DMS153 treated with DMSO at 0.1 percent for 48 hours (cell line): ENCODE measurements at regions not wholly inside any gene's neighbourhood (a gene's known extent, or its start where the extent isn't known, plus 50 kb on each side); places are given as distances from the start of the nearest gene placed in this dataset.
"Not testable (repeated sequence)": the region's sequence is repeated elsewhere in the genome, so short reads cannot be mapped to it uniquely, and the experiment has no call there.

Experiments used
- DNase-seq: peaks from one replicate; lab custom pipeline; 2025; ENCODE audit not compliant: unreplicated experiment; lab: John Stamatoyannopoulos, UW

- DNase-seq, result no peak
Observed at GRCh38 chr1:103469801-103470200, 55.7 kb upstream of the RNPC3 start.

DNA sequence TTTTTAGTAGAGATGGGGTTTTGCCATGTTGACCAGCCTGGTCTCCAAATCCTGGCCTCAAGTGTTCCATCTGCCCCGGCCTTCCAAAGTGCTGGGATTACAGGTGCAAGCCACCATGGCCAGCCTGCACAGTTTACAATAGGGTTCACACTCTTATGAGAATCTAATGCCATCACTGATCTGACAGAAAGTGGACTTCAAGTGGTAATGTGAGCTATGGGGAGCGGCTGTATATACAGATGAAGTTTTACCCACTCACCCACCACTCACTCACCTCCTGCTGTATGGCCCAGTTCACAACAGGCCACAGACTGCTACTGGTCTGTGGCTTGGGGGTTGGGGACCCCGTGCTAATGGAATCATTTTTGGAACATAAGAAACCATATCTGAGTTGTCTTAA is 58.4 kb upstream of the RNPC3 start:
- no peak for DNase-seq

GRCh38 chr1:103461161-103462105 is 64.1 kb upstream of the RNPC3 start:
- no peak for DNase-seq

GRCh38 chr1:103460511-103460910 is 65.0 kb upstream of the RNPC3 start:
- DNase-seq, result no peak

GRCh38 chr1:103459346-103459745 is 66.2 kb upstream of the RNPC3 start:
- no peak for DNase-seq

DNA sequence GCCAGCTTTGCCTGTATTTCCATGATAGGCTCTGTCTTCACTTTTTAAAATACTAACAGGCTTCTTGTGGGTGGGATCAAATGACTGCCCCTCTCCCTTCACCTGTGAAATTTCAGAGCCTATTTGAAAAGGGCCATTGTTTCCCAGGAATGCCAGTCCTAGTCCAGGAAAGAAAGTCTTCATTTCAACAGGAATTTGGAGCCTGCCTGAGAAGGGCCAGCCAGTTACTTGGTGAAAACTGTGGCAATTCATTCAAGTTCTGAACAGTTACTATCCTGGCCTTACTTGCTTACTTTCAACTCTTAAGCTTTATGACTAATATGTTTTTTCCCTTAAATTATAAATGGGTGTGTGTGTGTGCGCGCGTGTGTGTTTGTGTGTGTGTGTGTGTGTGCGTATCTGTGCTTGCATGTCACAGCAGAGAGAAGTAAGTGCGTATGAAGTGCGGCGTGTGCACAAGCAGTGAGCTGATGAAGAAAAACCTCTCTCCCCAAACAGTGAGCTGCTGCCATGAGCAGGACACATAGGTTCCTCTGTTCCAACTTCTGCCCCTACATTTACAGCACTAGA is 67.5 kb upstream of the RNPC3 start:
- DNase-seq, result no peak

- DNase-seq, result no peak
Observed at GRCh38 chr1:103448560-103448959, 76.9 kb upstream of the RNPC3 start.

DNA sequence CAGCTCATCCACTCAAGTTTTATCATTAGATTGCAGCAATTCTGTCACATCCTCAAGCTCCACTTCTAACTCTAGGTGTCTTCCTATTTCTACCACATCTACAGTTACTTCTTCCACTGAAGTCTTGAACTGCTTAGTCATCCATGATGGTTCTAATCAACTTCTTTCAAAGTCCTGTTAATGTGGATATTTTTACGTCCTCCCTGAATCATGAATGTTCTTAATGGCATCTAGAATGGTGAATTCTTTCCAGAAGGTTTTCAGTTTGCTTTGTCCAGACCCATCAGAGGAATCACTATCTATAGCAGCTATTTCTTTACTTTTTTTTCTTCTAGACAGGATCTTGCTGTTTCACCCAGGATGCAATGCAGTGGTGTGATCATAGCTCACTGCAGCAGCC is 78.0 kb upstream of the RNPC3 start:
- no peak for DNase-seq

- DNase-seq, result no peak
Observed at GRCh38 chr1:103441342-103441741, 84.2 kb upstream of the RNPC3 start.

- DNase-seq, result not testable (repeated sequence)
Observed at GRCh38 chr1:103436568-103437100, 88.9 kb upstream of the RNPC3 start.

GRCh38 chr1:103435443-103435842 is 90.1 kb upstream of the RNPC3 start:
- DNase-seq, result no peak

GRCh38 chr1:103424650-103425049 is 100.8 kb upstream of the RNPC3 start:
- DNase-seq, result no peak

DNA sequence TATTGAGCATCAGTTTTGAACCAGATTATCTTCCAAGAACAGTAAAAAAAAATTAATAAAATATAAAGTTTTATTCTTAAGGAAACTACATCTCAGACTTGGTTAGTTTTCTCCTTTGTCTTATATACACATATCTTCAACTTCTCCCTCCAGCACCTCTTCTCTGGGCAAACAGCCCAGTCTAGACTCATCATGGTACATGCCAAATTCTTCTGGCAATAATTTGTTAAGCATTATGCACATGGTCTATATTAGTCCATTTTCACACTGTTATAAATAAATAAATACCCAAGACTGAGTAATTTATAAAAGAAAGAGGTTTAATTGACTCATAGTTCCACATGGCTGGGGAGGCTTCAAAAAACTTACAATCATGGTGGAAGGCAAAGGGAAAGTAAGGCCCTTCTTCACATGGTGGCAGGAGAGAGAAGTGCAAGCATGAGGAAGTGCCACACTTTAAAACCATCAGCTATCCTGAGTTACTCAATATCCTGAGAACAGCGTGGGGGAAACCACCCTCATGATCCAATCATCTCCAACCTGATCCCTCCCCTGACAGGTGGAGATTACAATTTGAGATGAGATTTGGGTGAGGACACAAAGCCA is 108.7 kb upstream of the RNPC3 start:
- no peak for DNase-seq

GRCh38 chr1:103387898-103388297 is 137.6 kb upstream of the RNPC3 start:
- DNase-seq, result no peak

DNA sequence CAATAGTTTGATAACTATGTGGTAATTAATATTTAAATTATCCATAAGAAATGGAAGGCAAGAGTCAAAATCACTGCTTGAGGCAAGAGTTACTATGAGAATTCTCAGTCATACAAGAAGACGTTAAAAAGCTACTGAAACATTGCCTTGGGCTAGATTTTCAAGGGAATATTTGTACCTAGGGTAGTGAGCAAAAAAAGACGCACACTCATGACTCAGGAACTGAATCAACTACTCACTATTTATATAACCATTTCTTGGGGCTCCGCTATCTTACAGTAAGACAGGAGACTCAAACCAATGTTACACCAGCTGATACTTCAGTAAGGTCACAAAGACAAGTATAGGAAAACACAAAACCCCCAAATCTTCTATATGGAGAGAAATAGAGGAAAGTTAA is 151.5 kb upstream of the RNPC3 start:
- no peak for DNase-seq

- no peak for DNase-seq
Observed at GRCh38 chr1:103372866-103373265, 152.6 kb upstream of the RNPC3 start.

DNA sequence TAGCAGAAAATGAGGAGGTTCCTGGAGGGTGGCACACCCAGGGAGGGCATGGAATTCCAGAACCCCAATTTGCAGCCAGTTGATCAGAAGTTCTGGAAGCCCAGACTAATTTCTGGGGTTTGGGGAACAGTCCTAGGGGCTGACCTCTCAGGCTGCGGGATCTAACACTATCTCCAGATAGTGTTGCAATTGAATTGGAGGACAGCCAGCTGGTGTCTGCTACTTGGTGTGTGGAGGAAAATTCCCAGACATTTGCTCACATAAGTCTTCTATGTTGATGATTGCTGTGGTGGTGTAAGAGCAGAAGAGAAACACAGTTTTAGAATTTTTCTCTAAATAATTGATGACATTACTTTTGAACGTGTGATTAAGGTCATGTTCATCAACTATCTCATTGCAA is 154.3 kb upstream of the RNPC3 start:
- no peak for DNase-seq

- no peak for DNase-seq
Observed at GRCh38 chr1:103367186-103367585, 158.3 kb upstream of the RNPC3 start.

- DNase-seq, result no peak
Observed at GRCh38 chr1:103365860-103366569, 159.5 kb upstream of the RNPC3 start.

DNA sequence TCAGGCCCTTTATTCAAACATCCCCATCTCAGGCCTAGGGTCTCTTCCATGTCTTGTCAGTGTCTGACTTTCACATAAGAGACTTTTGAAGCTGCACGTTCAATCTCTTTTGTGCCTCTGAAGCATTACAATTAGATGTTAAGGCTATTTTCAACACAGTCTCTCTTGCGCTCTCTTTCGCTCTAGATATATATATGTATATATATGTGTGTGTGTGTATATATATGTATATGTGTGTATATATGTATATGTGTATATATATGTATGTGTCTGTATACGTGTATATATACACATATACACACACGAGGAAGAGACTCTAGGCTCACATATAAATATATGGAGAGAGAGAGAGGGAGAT is 162.5 kb upstream of the RNPC3 start:
- no peak for DNase-seq

DNA sequence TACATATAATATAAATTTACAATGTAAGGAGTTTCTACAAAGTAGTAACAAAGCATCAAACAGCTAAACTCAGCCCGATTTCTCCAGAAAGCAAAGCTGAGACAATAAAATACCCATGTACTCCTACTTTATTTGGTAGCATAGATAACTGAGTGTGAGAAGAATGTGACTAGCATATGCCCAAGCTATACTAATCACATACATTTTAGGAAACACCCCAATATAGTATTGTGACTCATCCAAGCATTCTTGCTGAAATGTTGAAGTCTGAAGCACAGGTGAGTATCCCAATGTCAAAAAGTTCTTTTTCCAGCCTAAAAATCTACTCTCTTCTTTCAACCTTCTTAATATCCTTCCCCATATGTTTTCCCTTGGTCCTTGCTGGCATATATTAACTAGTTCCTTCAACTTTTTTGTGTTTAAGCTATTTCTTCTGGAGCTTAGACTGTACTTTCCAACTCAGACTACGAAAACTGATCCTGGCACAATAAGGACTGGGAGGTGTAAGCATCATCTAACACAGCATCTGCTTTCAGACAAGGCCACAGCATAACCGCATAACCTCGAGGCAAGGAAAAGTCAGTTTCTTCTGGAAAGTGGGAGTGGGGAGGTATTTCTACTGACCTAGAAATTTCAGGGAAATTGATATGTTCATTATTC is 163.0 kb upstream of the RNPC3 start:
- no peak for DNase-seq
